Thyroid gland (tissue), 4 donors: ENCODE measurements at regions not wholly inside any gene's neighbourhood (a gene's known extent, or its start where the extent isn't known, plus 50 kb on each side); places are given as distances from the start of the nearest gene placed in this dataset.

Experiments
- CTCF ChIP-seq, 6 experiments: fragments of 200-600 bp in 3 of 6; fragments of 450-650 bp in 3 of 6; sonication (generic) in 3 of 6; IDR thresholded peaks; one replicate each; pipeline ENCODE4 v1.5.1; 2016 to 2019; ENCODE audit warnings: antibody characterized with exemption in 6 of 6, mild to moderate bottlenecking in 2 of 6, inconsistent platforms in 1 of 6, moderate library complexity in 1 of 6
- POLR2A ChIP-seq, 2 donors: fragments of 450-650 bp; IDR thresholded peaks; one replicate each; pipeline ENCODE4 v1.6.1; 2017; ENCODE audit warnings: antibody characterized with exemption in 2 of 2, mild to moderate bottlenecking in 2 of 2, moderate library complexity in 1 of 2

- TF ChIP-seq CTCF (IDR thresholded peaks at IDR 0.05) (no peak), POLR2A (IDR thresholded peaks at IDR 0.05) (no peak)
Measured at GRCh38 chr7:155188357-155188756, 109.3 kb upstream of the INSIG1 start.
